ENCODE measurements at regions not wholly inside any gene's neighbourhood (a gene's known extent, or its start where the extent isn't known, plus 50 kb on each side); places are given as distances from the start of the nearest gene placed in this dataset.

DNA sequence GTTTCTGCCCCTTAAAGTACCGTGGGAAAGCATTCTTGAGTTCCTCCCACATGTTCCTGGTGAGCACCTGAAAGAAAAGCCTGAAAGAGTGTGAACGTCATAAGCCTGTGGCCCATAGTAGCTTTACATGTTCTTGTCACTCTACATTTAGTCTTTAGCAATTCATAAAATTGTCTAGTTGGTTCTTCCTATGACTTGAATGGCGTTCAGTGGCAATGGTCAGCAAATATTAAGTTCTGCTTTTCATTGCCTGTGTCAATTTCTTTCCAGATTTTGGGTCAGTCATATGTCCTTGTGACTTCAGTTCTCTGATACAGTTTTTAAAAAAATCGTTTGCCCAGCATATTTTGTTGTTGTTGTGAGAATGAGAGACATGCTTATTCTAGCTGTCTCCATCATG lies 650.0 kb upstream of the BOD1L1 start:
- 56% methylated on average over 4 of the region's 4 CpGs for WGBS

DNA sequence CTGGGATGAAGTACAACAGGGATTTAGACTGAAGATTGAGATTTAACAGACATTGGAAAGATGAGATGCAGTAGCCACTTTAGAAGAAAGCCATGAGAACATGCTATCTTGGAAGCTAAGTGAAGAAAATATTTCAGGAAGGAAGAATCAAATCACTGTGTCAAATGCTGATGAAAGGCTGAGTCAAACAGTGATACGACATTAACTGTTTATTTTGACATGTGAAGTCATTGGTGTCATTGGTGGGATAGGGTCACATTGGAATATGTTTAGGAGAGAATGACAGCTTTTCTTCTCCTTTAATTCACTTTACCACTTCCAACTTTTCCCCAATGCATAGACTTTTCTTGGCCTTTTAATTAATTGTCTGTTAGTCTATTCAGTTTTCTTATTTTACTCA lies 653.0 kb upstream of the BOD1L1 start:
- no peak for DNase-seq (ENCODE audit: low spot score)
- Histone ChIP-seq H3K27ac (ENCODE audit: low read depth in 1 of 2, low read length in 2 of 2) (no peak overlapping the region), H3K27me3 (ENCODE audit: control insufficient read depth in 4 of 4, insufficient read depth in 4 of 4, low read length in 3 of 4) (no peaks in the 10 kb centered on the region), H3K4me1 (ENCODE audit: control insufficient read depth in 4 of 4, insufficient read depth in 4 of 4, low read length in 3 of 4) (no peaks in the 10 kb centered on the region), H3K4me3 (ENCODE audit: low read depth in 1 of 3, low read length in 3 of 3) (no peak overlapping the region), H3K9ac (ENCODE audit: low read depth in 1 of 2, low read length in 2 of 2) (no peak overlapping the region), H3K9me3 (ENCODE audit: control insufficient read depth in 4 of 4, low read length in 3 of 4) (no peaks in the 10 kb centered on the region), H3K36me3 (ENCODE audit: control insufficient read depth in 4 of 4, insufficient read depth in 3 of 4, low read depth in 1 of 4, low read length in 3 of 4) (no peaks in the 10 kb centered on the region)
- TF ChIP-seq, protein P1, sequence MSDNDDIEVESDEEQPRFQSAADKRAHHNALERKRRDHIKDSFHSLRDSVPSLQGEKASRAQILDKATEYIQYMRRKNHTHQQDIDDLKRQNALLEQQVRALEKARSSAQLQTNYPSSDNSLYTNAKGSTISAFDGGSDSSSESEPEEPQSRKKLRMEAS (IDR thresholded peaks at IDR 0.05): no peak
- TF ChIP-seq FOXA1 (IDR thresholded peaks at IDR 0.05) (no peak), EGR1 (IDR thresholded peaks at IDR 0.05; ENCODE audit: low read depth in 2 of 2) (no peak)
- WGBS: 74% methylated on average over 1 of the region's 1 CpG

More for the DNA sequence above, 650.0 kb upstream of the BOD1L1 start:
- no peak for DNase-seq (ENCODE audit: low spot score)
- Histone ChIP-seq H3K9me3 (ENCODE audit: control insufficient read depth in 4 of 4, low read length in 3 of 4) (peaks cover 0 to 4% (median 0%) of the 10 kb centered on the region in 4 donors), H3K27ac (ENCODE audit: low read depth in 1 of 2, low read length in 2 of 2) (no peak overlapping the region), H3K4me3 (ENCODE audit: low read depth in 1 of 3, low read length in 3 of 3) (no peak overlapping the region), H3K36me3 (ENCODE audit: control insufficient read depth in 4 of 4, insufficient read depth in 3 of 4, low read depth in 1 of 4, low read length in 3 of 4) (no peaks in the 10 kb centered on the region), H3K27me3 (ENCODE audit: control insufficient read depth in 4 of 4, insufficient read depth in 4 of 4, low read length in 3 of 4) (no peaks in the 10 kb centered on the region), H3K4me1 (ENCODE audit: control insufficient read depth in 4 of 4, insufficient read depth in 4 of 4, low read length in 3 of 4) (no peaks in the 10 kb centered on the region), H3K9ac (ENCODE audit: low read depth in 1 of 2, low read length in 2 of 2) (no peak overlapping the region)
- TF ChIP-seq YY1 (IDR thresholded peaks at IDR 0.05) (no peak), RXRA (IDR thresholded peaks at IDR 0.05) (no peak), TAF1 (conservative IDR thresholded peaks at IDR 0.05) (no peak), SP1 (IDR thresholded peaks at IDR 0.05) (no peak), NR2F2 (IDR thresholded peaks at IDR 0.05) (no peak), FOXA2 (IDR thresholded peaks at IDR 0.05) (no peak), JUND (IDR thresholded peaks at IDR 0.05) (no peak)
- TF ChIP-seq, protein P2, sequence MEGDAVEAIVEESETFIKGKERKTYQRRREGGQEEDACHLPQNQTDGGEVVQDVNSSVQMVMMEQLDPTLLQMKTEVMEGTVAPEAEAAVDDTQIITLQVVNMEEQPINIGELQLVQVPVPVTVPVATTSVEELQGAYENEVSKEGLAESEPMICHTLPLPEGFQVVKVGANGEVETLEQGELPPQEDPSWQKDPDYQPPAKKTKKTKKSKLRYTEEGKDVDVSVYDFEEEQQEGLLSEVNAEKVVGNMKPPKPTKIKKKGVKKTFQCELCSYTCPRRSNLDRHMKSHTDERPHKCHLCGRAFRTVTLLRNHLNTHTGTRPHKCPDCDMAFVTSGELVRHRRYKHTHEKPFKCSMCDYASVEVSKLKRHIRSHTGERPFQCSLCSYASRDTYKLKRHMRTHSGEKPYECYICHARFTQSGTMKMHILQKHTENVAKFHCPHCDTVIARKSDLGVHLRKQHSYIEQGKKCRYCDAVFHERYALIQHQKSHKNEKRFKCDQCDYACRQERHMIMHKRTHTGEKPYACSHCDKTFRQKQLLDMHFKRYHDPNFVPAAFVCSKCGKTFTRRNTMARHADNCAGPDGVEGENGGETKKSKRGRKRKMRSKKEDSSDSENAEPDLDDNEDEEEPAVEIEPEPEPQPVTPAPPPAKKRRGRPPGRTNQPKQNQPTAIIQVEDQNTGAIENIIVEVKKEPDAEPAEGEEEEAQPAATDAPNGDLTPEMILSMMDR (IDR thresholded peaks at IDR 0.05; ENCODE audit: low read depth, low read length, missing input control): no peak
- TF ChIP-seq, protein P3, sequence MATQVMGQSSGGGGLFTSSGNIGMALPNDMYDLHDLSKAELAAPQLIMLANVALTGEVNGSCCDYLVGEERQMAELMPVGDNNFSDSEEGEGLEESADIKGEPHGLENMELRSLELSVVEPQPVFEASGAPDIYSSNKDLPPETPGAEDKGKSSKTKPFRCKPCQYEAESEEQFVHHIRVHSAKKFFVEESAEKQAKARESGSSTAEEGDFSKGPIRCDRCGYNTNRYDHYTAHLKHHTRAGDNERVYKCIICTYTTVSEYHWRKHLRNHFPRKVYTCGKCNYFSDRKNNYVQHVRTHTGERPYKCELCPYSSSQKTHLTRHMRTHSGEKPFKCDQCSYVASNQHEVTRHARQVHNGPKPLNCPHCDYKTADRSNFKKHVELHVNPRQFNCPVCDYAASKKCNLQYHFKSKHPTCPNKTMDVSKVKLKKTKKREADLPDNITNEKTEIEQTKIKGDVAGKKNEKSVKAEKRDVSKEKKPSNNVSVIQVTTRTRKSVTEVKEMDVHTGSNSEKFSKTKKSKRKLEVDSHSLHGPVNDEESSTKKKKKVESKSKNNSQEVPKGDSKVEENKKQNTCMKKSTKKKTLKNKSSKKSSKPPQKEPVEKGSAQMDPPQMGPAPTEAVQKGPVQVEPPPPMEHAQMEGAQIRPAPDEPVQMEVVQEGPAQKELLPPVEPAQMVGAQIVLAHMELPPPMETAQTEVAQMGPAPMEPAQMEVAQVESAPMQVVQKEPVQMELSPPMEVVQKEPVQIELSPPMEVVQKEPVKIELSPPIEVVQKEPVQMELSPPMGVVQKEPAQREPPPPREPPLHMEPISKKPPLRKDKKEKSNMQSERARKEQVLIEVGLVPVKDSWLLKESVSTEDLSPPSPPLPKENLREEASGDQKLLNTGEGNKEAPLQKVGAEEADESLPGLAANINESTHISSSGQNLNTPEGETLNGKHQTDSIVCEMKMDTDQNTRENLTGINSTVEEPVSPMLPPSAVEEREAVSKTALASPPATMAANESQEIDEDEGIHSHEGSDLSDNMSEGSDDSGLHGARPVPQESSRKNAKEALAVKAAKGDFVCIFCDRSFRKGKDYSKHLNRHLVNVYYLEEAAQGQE (IDR thresholded peaks at IDR 0.05): no peak
- TF ChIP-seq, protein P4, sequence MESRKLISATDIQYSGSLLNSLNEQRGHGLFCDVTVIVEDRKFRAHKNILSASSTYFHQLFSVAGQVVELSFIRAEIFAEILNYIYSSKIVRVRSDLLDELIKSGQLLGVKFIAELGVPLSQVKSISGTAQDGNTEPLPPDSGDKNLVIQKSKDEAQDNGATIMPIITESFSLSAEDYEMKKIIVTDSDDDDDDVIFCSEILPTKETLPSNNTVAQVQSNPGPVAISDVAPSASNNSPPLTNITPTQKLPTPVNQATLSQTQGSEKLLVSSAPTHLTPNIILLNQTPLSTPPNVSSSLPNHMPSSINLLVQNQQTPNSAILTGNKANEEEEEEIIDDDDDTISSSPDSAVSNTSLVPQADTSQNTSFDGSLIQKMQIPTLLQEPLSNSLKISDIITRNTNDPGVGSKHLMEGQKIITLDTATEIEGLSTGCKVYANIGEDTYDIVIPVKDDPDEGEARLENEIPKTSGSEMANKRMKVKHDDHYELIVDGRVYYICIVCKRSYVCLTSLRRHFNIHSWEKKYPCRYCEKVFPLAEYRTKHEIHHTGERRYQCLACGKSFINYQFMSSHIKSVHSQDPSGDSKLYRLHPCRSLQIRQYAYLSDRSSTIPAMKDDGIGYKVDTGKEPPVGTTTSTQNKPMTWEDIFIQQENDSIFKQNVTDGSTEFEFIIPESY (IDR thresholded peaks at IDR 0.05): no peak

Data from liver (tissue), 8 donors.